ENCODE measurements at regions not wholly inside any gene's neighbourhood (a gene's known extent, or its start where the extent isn't known, plus 50 kb on each side); places are given as distances from the start of the nearest gene placed in this dataset.
A peak's percentile ranks its signal among the peaks of the same experiment; 100 is the strongest.
"Not testable (repeated sequence)": the region's sequence is repeated elsewhere in the genome, so short reads cannot be mapped to it uniquely, and the experiment has no call there.

DNA sequence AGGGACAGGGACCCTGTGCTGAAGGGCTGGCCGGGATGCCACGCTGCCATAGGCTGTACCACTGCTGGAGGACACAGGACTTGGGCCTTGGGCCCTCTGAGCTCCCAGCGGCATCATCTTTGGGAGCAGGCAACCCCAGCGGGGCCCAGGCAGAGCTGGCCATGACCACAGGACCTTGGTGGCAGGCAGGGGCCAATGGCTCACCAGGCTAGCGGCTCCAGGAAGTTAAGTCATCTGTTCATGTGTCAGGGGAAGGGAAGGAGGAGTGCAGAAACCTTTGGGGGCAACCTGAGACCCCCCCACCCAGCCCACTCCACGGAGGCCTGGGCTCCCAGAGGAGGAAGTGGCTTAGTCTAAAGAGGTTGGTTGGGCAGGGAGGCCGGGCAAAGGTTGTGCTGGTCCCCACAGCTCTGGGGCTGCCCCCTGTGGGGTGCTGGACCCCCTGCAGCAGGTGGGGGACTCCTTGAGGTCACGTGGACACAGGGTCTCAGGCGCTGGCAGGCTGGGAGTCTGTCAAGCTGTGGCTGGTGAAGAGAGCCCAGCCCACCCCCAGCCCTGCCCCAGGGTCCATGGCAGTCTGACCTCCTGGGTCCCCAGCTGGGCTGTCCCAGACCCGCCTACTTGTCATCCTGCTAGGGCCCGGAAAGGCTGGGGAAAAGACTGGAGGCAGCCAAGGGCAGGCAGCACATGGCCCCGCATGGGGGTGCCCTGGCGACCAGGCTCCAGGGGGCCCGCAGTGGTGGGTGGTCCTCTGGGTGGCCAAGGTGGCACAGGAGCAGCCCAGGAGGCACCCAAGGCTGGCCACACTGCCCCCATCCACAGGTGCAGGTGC lies 184.3 kb downstream of the IGLL1 start:
- TF ChIP-seq POLR2A (IDR thresholded peaks at IDR 0.05; ENCODE audit: low read length), result no peak
- TF ChIP-seq GATA1 (IDR thresholded peaks at IDR 0.05; ENCODE audit: low read depth, low read length), result no peak
- no peak for DNase-seq

- no peak for DNase-seq
- no peak for TF ChIP-seq POLR2A (IDR thresholded peaks at IDR 0.05; ENCODE audit: low read length)
- TF ChIP-seq GATA1 (IDR thresholded peaks at IDR 0.05; ENCODE audit: low read depth, low read length), result no peak
Observed at GRCh38 chr22:23394525-23395326, 185.4 kb downstream of the IGLL1 start.

DNA sequence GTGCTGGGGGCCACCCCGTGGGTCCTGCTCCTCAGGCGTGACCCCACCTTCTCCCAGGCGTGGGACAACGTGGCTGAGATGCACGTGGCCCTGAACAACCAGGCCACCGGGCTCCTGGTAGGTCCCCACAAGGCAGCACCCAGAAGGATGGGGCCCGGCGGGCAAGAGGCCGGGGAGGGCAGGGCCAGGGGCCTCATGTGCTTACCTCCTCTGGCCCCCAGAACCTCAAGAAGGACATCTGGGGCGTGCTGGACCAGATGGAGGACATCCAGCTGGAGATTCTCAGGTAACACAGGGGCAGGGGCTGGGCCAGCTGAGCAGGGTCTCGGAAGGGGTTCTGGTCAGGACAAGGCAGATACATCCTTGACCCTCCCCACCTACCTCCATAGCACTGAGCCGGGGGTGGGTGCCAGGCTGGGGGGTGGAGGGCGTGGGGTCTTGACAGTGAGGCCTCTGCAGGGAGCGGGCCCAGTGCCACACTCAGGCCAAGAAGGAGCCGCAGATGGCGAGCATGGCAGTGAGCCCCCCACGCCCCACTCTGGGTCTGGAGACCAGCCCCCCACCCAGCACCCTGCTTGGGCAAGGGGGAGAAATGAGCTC lies 186.3 kb downstream of the IGLL1 start:
- TF ChIP-seq POLR2A (IDR thresholded peaks at IDR 0.05; ENCODE audit: low read length) (no peak), GATA1 (IDR thresholded peaks at IDR 0.05; ENCODE audit: low read depth, low read length) (no peak)

DNA sequence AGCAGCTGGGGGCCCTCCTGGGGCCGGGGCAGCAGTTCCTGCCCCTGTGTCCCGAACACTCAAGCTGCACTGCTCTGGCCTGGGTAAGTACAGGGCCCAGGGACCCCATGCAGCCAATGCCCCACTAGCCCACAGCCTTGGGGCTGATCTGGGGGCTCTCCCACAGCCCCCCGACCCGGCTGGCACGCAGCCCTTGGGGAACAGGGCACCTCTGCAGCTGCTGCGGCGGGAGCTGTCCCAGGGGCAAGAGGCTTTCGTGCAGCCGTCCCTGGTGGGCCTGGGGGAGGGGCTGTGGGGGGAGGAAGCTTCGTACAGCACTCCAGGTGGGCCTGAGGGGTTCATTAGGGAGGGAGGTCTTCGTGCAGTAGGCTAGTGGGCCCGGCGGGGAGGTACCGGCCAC lies 186.9 kb downstream of the IGLL1 start:
- DNase-seq, result not testable (repeated sequence)

More for the DNA sequence above, 186.3 kb downstream of the IGLL1 start:
- no peak for DNase-seq

DNA sequence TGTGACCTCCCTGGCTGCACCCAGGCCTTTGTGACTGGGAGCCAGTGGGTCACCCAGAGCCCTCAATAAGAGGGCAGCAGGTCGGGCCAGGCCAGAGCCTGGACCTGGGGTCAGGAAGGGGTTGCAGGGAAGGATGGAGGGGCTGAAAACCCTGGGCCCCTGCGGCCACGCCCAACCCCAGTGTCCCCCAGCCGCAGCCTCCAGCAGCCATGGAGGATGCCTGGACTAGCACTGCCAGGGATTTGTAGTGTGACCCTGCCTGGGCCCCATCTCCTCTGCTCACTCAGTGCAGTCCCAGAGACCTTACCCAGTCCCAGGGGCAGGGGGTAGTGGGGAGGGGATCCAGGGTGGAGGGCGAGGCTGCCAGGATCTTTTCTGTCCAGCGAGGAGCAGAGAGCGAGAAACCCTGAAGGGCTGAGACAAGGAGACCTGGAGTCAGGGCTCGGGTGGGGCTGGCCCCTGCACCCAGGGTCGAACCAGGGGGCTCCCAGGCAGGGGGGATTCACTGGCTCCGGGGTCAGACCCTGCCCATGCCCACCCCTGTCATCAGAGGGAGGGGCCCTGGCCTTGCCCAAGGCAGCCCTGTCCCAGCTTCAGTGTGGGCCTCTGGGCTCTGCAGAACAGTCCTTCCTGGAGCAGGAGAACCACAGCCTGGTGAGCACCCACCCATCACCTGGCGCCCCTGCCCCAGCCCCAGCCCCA lies 187.5 kb downstream of the IGLL1 start:
- TF ChIP-seq POLR2A (IDR thresholded peaks at IDR 0.05; ENCODE audit: low read length) (no peak), GATA1 (IDR thresholded peaks at IDR 0.05; ENCODE audit: low read depth, low read length) (no peak)
- no peak for DNase-seq

DNA sequence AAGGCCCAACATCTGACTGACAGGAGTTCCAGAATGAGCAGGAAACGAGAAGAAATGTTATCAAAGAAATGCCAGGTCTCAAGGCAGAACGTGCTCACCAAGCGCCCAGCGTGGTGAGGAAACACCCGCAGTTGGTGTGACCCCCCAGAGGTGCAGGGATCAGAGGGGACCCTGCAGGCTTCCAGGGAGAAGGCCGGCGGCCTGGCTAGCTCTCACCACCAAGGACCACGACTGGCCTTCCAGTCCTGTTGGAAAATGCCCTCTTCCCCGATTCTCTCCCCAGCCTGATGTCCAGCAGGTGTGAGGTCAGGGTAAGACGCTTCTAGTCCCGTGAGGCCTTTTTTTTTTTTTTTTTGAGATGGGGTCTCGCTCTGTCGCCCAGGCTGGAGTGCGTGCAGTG lies 189.1 kb downstream of the IGLL1 start:
- no peak for TF ChIP-seq GATA1 (IDR thresholded peaks at IDR 0.05; ENCODE audit: low read depth, low read length)
- TF ChIP-seq POLR2A (IDR thresholded peaks at IDR 0.05; ENCODE audit: low read length), result no peak

DNA sequence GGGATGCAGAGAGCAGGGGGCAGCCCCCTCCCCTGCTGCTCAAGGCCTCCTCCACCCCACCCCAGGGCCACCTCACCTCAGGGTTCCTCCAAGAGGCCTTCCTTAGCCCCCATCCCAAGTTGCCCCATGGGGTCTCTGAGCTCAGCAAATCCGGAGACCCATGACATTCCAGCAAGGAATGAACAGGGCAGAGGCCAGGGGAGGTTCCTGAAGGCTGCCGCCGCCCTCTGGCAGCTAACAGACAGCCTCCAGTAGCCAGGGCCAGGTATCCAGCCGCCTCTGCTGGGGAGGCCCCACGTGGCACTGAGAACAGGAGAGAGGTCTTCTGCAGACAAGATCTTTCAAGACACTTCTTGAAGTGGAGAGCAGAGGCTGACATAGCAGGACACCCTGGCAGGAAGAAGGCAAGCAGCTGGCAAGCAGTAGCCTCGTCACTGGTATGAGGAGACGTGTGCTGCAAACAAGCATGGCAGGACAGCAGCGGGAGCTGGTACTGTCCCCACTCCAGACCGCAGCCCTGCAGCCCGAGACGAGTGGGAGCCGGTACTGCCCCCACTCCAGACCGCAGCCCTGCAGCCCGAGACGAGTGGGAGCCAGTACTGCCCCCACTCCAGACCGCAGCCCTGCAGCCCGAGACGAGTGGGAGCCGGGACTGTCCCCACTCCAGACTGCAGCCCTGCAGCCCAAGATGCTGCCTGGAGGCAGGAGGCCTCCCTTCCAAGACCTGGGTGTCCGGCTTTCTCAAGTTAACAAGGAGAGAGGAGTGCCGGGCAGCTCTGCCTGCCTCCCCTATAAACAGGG lies 190.6 kb downstream of the IGLL1 start:
- DNase-seq, result no peak
- TF ChIP-seq GATA1 (IDR thresholded peaks at IDR 0.05; ENCODE audit: low read depth, low read length) (no peak), POLR2A (IDR thresholded peaks at IDR 0.05; ENCODE audit: low read length) (no peak)

More for the DNA sequence above, 189.1 kb downstream of the IGLL1 start:
- no peak for DNase-seq

- TF ChIP-seq POLR2A (IDR thresholded peaks at IDR 0.05; ENCODE audit: low read length) (no peak), GATA1 (IDR thresholded peaks at IDR 0.05; ENCODE audit: low read depth, low read length) (no peak)
- DNase-seq, result no peak
Observed at GRCh38 chr22:23388517-23388890, 191.6 kb downstream of the IGLL1 start.

DNA sequence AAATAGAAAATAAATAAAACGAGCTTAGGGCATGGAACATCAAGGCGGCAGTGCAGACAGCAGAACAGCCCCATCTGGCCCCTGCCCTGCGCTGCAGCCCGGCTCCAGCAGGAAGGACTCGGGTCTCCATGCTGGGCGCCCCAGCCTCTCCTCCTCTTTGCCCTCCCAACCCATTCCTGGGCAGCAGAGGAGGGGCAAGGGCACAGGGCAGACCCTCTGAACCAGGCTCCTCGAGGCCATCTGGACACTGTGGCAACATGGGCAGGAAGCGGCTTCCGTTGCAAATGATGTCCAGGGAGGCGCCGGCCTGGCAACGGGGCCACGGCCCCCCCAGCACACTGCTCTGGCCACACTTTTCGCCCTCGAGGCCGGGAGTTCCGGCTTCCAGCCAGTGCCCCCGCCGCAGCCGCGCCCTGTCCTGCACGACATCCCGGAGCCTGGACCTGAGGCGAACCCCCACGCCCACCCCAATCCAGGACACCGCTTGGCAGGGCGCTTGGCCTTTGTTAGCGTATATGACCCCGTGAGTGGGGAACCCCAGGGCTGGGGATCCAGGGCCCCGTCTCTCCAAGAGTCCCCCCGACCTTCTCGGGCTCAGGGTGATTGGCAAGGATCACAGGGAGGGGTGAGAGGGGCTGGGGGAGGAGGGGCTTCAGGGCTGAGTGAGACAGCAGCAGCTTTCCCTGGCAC lies 192.1 kb downstream of the IGLL1 start:
- DNase-seq, result no peak
- TF ChIP-seq GATA1 (IDR thresholded peaks at IDR 0.05; ENCODE audit: low read depth, low read length) (no peak), POLR2A (IDR thresholded peaks at IDR 0.05; ENCODE audit: low read length) (no peak)

- DNase-seq, result no peak
- TF ChIP-seq GATA1 (IDR thresholded peaks at IDR 0.05; ENCODE audit: low read depth, low read length) (no peak), POLR2A (IDR thresholded peaks at IDR 0.05; ENCODE audit: low read length) (no peak)
Observed at GRCh38 chr22:23386822-23387580, 193.1 kb downstream of the IGLL1 start.

DNA sequence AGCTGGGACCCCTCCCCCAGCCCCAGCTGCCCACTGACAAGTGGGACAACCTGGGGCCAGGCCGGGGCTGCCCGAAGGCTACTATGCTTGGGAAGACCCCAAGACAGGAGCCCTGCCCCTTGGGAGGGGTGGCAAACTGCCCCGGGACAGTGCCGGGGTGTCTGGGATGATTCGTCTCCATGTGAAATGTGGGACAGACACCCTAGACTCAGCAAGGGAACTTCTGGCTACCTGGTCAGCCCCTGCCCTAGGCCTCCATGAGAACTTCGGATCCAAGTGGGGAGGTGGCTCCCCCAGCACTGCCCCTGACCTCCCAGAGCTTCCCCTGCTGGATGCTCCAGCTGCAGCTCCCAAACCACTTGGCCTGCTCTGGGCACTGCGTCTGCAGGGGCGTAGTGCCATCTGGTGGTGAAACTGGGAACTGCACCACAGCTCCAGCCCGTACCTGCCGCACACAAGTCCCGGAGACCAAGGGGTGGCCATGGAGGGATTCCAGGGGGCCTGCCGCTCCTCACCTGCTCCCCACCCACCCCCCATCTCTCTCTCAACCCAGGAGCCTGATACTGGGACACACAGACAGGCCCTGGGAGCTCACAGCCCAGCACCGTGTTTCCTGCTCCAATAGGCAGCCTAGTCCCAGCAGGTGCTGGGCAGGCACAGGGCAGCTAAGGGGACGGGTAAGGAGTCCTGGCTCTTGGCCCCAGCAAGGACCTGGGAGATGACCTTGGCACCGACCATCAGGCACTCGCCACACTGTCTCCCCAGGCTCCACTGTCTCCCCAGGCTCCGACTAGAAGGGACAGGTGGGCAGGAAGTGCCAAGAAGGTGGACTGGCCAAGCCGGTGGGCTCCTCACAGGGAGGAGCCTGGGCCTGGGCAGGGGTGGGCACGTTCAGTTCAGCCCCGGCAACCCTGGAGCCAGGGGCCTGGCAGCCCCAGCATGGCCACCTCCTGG lies 194.1 kb downstream of the IGLL1 start:
- TF ChIP-seq POLR2A (IDR thresholded peaks at IDR 0.05; ENCODE audit: low read length) (no peak), GATA1 (IDR thresholded peaks at IDR 0.05; ENCODE audit: low read depth, low read length) (no peak)
- DNase-seq, result peak; percentile 68 to 84
